NCI-H345 (cell line): ENCODE measurements at regions not wholly inside any gene's neighbourhood (a gene's known extent, or its start where the extent isn't known, plus 50 kb on each side); places are given as distances from the start of the nearest gene placed in this dataset.

Experiments
- DNase-seq: peaks from one replicate; lab custom pipeline; 2025; lab: John Stamatoyannopoulos, UW

GRCh38 chr14:42624980-42625761, 1018.5 kb downstream of the LRFN5 start:
- DNase-seq = no peak

GRCh38 chr14:42617005-42617404, 1010.3 kb downstream of the LRFN5 start:
- DNase-seq = no peak

GRCh38 chr14:42606839-42607238, 1000.2 kb downstream of the LRFN5 start:
- DNase-seq = no peak

- no peak for DNase-seq
Observed at GRCh38 chr14:42602336-42602845, 995.7 kb downstream of the LRFN5 start.

GRCh38 chr14:42572032-42572431, 965.4 kb downstream of the LRFN5 start:
- no peak for DNase-seq

GRCh38 chr14:42569227-42569626, 962.6 kb downstream of the LRFN5 start:
- no peak for DNase-seq

GRCh38 chr14:42565556-42565955, 958.9 kb downstream of the LRFN5 start:
- DNase-seq = no peak

- DNase-seq = no peak
Observed at GRCh38 chr14:42563313-42563712, 956.6 kb downstream of the LRFN5 start.

GRCh38 chr14:42556551-42556950, 949.9 kb downstream of the LRFN5 start:
- no peak for DNase-seq

- DNase-seq = no peak
Observed at GRCh38 chr14:42555365-42555764, 948.7 kb downstream of the LRFN5 start.

GRCh38 chr14:42554091-42554490, 947.4 kb downstream of the LRFN5 start:
- no peak for DNase-seq

GRCh38 chr14:42550310-42550709, 943.6 kb downstream of the LRFN5 start:
- no peak for DNase-seq

- DNase-seq = no peak
Observed at GRCh38 chr14:42548349-42548748, 941.7 kb downstream of the LRFN5 start.

- DNase-seq = no peak
Observed at GRCh38 chr14:42545636-42546035, 939.0 kb downstream of the LRFN5 start.

- no peak for DNase-seq
Observed at GRCh38 chr14:42541535-42542001, 934.9 kb downstream of the LRFN5 start.

GRCh38 chr14:42535397-42535796, 928.7 kb downstream of the LRFN5 start:
- DNase-seq = no peak

GRCh38 chr14:42533476-42533875, 926.8 kb downstream of the LRFN5 start:
- no peak for DNase-seq

- DNase-seq = no peak
Observed at GRCh38 chr14:42532194-42532593, 925.5 kb downstream of the LRFN5 start.

- DNase-seq = no peak
Observed at GRCh38 chr14:42527141-42527540, 920.5 kb downstream of the LRFN5 start.

- DNase-seq = no peak
Observed at GRCh38 chr14:42523666-42524065, 917.0 kb downstream of the LRFN5 start.

- DNase-seq = no peak
Observed at GRCh38 chr14:42517806-42518500, 911.3 kb downstream of the LRFN5 start.

- DNase-seq = no peak
Observed at GRCh38 chr14:42513837-42514236, 907.2 kb downstream of the LRFN5 start.

GRCh38 chr14:42510071-42510470, 903.4 kb downstream of the LRFN5 start:
- no peak for DNase-seq
